Renal cortex interstitium (tissue), 11 donors: ENCODE measurements at regions not wholly inside any gene's neighbourhood (a gene's known extent, or its start where the extent isn't known, plus 50 kb on each side); places are given as distances from the start of the nearest gene placed in this dataset.
"Not testable (repeated sequence)": the region's sequence is repeated elsewhere in the genome, so short reads cannot be mapped to it uniquely, and the experiment has no call there.

Experiments used
- DNase-seq, 11 donors: peaks; one replicate each; pipeline ENCODE4 v3.0.0-alpha.2; 2013; ENCODE audit warnings: low read depth in 9 of 11, low spot score in 4 of 11; ENCODE audit errors: extremely low read depth in 1 of 11

DNA sequence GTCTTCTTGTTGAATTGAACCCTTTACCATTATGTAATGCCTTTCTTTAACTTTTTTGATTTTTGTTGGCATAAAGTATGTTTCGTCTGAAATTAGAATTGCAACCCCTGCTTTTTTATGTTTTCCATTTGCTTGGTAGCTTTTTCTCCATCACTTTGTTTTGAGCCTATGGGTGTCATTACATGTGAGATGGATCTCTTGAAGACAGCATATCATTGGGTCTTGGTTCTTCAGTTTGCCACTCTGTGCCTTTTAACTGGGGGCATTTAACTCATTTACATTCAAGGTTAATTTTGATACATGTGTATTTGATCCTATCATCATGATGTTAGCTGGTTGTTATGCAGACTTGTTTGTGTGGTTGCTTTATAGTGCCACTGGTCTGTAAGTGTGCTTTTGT lies 489.4 kb upstream of the TNP1 start:
- DNase-seq, result no peak

DNA sequence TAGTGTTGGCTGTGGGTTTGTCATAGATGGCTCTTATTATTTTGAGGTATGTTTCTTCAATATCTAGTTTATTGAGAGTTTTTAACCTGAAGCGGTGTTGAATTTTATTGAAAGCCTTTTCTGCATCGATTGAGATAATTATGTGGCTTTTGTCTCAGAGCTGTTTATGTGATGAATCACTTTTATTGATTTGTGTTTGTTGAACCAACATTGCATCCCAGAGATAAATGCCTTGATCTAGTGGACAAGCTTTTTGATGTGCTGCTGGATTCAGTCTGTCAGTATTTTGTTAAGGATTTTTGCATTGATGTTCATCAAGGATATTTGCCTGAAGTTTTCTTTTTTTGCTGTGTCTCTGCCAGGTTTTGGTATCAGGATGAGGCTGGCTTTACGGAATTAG lies 487.8 kb upstream of the TNP1 start:
- not testable (repeated sequence) for DNase-seq

DNA sequence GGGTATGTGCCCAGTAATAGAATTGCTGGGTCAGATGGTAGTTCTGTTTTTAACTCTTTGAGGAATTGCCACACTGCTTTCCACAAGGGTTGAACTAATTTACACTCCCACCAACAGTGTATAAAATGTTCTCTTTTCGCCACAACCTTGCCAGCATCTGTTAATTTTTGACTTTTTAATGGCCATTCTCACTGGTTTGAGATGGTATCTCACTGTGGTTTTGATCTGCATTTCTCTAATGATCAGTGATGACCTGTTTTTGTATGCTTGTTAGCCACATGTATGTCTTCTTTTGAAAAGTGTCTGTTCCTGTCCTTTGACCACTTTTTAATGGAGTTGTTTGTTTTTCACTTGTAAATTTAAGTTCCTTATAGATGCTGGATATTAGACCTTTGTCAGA lies 486.2 kb upstream of the TNP1 start:
- not testable (repeated sequence) for DNase-seq

DNA sequence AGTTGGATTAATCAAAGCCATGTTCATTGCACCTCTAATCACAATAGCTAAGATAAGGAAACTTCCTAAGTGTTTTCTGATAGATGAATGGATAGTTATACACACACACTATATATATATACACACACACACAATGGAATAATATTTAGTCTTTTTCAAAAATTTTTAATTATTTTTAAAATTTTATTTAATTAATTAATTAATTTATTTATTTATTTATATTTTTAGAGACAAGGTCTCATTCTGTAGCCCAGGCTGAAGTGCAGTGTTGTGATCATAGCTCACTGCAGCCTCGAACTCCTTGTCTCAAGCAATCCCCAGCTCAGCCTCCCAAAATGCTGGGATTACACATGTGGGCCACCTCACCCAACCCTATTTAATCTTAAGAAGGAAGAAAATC lies 481.0 kb upstream of the TNP1 start:
- no peak for DNase-seq

DNA sequence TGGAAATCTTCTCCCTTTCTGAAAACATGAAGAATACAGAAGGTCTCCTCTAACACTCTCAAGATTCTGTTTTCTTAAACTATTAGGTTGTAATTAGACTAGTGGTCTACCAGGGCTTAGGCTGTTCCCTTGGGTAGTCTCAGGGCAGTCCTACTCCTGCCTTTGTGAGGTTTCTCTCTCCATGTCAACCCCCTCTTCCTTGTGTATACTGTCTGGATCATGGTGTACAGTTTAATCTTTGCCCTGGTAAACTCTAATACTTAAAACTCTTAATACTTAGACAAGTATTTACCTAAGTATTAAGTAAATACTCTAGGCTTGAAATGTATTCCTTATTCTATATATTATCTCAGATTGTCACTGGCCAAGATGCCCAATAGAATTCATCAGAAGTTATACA lies 480.3 kb upstream of the TNP1 start:
- DNase-seq, result no peak

DNA sequence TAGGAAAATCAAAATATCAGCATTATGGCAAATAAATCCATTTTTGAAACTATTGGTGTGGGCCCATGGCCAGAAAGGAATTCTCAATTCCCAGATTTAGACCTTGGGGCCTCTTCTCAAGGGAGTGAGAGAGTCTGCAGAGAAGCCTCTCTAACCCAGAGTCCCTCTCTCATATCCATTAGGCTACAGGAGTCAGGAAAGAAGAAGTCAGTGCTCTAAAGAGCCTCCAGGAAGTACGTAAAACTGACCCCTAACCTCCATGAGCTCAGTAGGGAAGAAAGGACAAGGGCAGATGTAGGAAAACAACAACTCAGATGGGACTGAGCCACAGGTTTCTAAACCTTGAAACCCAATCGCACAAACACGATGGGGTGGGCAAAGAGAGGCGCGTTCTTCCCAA lies 479.9 kb upstream of the TNP1 start:
- DNase-seq, result no peak

DNA sequence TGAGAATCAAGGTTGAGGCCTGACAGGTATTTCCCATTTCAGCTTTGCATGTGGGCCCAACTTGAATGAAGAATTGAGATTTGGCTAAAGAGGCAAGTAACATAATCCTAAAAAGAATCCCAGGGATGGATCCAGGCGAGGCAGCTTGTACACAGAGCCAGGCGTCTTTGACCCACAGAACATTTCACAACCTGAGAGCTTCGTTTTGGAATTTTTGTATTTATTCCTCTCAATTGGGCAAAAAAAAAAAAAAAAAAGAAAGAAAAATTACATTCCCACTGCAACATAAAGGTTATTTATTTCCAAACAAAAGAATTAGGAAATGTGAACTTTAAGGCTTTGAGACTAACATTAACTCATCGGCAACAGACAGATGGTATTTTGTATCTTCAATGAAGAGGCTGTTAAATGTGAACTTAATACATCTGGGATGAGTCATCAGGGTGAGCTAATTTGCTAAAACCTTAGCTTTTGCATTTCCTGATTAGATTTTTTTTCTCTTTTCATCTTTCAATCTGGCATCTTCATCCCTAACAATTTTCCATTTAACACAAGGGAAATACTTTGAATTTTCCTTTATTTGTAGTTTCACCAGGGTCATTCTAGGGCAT lies 478.5 kb upstream of the TNP1 start:
- no peak for DNase-seq

DNA sequence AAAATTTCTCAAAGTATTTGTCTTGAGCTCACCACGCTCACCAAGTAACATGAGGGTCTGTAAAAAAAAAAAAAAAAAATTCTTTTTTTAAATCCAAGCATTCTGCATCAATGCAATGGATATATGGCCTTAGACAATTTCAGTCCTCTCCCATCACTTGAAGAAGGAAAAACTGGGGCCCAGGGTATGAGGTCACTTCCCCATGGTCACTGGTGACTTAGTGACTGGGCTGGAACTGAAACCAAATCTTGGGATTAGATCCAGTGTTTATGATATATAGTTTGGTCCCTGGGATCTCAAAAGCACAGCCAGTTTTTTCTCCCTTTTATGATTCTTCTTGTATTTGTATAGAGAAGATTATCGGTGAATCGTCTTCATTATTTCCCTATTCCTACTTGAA lies 477.9 kb upstream of the TNP1 start:
- no peak for DNase-seq

DNA sequence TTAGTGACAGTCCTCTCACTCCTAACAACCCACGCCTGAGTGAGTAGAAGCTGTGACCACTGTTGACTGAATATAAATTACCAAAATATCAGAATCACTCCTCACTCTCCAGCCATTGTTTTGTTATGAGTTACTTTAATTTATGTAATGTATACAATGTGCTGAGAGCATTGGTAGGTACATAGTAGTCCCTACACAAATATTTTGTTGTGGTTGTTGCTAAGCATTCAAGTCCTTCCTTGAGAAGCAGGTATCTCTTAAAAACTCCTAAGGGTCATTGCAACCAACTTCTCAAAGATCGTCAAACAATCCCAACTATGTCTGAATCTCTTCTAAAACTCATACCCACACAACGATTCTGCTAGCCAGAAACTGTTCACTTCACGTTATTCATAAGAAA lies 476.8 kb upstream of the TNP1 start:
- DNase-seq, result no peak

DNA sequence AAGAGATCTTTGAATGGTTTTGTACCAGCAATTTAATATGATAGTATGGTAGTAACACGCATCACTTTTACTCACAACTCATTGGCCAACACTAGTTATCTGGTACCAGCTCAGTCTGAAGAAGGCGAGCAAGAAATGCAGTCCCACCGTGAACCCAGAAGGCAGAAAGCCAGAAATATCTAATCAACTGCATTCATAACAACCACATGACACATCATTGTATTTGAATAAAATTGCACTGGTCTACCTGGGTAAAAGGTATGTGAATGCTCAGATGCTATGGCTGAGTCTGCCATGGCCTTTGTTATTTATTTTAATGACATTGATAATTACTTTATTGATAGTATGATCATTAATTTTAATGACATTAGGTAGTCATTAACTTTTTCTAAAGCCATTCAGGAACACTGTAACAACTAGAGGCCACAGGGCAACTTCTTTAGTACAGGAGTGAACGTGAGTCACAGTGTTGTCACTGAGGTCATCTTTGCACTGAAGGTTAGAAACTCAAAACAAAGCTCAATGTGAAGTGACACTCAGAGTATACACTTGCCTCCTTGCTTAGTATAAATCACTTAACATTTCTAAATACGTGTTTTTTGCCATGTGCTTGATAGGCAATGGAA lies 475.6 kb upstream of the TNP1 start:
- DNase-seq, result no peak

DNA sequence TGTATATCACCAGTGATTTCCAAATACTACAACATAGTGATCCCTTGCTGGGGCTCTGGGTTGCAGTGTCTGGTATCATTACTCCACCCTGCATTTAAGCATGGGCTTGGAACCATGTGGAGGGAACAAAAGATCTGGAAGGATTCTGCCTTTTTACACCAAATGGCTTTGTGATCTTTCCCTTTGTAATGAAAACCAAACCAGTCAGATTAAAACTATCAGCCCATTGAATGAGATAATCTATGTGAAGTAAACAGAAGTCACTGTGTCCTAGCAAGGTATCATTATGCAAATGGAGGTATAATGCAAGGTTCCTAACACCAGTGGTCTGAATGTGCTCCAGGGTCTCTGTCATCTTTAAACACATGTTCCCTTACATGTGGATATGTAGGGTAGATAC lies 474.7 kb upstream of the TNP1 start:
- no peak for DNase-seq

DNA sequence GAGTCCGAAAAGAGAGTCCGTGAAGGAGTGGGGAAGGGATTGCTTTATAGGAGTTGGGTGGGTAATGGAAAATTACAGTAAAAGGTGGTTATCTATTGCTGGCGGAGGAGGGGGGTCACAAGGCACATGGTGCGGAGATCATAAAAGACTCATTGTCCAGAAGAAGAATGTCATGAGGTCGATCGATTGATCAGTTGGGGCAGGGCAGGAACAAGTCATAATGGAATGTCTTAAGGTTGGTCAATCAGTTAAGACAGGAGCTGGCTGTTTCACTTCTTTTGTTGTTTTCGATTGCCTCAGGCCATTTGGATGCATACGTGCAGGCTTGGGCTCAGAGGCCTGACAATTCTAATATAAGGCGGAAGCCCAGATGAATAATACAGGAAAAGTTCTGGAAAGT lies 473.0 kb upstream of the TNP1 start:
- DNase-seq, result no peak

DNA sequence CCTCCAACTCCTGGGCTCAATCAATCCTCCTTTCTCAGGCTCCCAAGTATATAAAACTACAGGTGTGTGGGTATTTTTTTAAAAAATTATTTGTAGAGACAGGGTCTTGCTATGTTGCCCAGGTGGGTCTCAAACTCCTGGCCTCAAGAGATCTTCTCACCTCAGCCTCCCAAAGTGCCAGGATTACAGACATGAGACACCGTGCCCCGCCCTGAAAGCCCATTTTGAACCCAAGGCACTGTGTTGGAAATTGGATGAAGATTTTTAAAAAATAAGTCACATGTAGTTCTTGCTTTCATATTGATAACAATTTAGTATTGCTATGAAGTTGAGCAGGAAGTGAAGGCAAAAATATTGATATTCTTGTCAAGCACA lies 472.5 kb upstream of the TNP1 start:
- DNase-seq, result no peak

DNA sequence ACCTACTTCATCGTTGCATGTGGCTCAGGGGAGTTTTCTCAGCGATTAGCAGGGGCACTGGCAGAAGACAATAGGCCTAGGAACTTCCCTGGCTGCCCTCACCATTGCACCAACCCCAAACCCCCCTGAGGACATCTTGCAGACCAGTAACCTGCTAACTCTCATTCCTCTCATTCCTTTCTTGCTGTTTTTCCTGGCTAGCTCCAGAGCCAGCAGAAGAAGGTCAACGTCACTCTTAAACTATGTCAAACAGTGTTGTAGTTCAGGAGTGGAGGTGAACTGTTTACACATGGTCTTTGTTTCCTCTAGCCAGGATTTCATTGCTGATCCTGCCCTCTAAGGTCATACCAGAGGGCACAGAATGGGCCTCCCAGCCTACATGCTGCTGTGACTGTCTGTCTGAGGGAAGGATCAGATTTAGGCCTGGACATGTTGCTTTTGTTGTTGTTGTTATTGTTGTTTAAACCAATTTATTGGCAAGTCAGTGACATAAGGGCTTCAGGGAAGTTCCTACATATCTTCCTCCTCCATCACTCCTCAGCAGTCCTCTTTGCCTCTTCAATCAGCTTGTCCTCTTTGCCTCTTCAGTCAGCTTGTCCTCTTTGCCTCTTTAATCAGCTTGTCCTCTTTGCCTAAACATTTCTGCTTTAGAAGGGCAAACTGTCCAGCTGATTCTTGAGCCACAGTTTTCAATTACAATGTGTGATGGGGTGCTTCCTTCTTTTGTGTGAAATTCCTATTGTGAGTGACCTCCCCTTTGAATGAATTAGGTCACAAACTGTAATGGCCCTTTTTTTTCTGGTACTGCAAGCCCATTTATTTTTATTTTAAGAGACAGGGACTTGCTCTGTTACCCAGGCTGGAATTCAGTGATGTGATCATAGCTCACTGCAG lies 471.9 kb upstream of the TNP1 start:
- peak in 5 of 11 donors; percentile 20 to 63 (median 48) for DNase-seq

DNA sequence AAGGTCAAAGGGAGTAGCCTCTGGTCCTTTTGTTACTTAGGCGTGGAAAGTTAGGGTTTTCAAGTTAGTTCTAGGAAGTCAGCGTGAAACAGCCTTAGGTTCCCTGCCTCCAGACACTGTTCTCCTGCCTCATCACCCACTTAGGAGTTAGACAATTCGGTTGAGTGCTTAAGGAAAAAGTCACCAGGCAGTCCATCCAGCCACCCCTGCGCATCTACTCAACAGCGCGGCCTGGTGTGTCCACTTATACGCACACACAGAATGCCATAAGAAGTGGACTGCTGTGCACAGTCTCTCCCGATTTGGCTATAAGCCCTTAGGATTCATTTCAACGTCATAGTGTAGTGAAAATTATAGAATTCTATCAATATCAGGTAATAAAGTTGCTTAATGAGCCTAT lies 470.8 kb upstream of the TNP1 start:
- no peak for DNase-seq

DNA sequence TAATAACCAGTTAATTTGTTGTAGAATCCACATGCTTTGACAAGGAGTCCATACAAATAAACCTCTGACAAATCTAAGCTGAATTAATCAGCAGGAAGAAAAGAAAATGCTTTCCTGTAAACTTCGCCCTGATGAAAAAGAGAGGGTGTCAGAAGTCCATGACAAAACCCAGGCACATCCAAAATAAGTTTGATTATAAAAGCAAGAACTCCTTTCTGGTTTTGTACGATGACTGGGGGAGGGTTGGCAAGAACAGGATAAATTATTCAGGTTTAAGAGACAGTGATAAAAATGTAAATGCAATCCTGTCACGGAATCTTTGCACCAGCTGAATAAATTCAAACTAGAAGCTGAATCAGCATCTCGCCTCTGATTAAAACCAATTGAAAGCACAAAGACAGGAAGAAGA lies 469.2 kb upstream of the TNP1 start:
- no peak for DNase-seq

DNA sequence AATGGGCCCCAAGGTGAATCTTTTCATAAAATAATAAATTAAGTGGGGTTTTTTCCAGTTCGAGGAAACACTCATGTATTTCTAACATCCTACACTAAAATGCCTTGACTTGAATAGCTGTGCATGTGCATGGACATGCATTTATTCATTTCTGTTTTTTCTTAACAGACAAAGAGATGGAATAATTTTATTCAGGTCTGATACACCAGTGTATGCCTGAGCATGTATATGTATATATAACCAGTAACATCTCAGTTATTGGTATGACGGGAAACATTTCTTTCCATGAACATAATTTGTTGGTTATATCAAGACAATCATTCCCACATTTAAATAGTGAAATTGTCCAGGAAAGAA lies 468.7 kb upstream of the TNP1 start:
- no peak for DNase-seq

DNA sequence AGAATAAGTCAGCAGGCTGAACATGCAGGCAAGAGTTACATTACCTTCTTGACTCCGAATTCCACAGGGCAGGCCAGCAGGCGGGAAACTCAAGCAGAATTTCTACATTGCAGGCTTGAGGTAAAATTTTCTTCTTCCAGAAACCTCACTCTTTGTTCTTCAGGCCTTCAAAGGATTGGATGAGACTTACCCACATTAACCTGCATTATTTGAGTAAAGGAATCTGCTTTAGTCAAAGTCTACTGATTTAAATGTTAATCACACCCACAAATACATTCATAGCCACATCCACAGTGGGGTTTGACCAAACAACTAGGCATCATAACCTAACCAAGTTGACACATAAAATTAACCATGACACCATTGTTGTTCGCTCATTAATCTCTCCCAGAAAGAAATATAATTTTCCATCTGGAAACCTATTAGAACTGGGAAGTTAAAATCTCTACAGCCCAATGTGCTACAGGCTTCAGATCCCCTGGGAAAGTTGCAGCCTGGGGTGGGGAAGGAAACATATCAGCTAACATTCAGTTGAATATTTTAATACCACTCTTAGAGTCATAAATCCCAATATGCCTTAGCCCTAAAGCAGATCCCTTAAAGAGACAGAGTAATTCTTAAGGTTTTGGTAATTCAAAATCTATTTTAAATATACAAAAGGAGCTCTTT lies 468.2 kb upstream of the TNP1 start:
- DNase-seq, result no peak

DNA sequence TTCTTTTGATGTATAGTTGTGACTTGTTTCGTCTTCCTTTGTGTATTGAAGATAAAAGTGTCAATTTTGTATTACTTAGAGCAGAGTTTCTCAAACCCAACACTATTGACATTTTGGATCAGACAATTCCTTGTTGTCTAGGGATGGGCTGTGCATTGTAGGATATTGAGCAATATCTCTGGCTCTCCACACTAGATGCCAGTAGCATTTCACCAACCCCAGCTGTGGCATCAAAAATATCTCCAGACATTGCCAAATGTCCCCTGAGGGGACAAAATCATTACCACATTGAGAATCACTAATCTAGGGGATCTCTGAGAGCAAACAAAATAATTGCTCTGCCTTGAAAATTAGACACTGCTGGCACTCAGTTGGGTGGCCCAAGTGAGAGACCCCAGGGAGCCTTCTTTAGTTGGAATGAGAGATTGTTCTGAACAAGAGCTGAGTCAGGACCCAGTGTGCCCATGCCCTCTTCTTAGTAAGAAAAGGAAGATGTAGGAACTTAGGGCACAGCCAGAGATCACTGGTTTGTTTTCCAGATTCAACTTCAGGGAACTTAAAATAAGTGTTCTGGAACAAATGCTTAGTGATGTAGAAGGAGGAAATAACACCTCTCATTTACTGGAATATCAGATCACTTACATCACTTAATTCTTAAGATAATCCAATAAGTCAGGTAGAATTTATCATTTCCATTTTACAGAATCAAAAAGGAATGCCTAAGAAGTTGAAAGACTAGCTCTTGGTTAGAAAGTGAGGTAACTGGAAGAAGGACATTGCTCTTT lies 466.6 kb upstream of the TNP1 start:
- DNase-seq, result no peak
